ENCODE measurements at regions not wholly inside any gene's neighbourhood (a gene's known extent, or its start where the extent isn't known, plus 50 kb on each side); places are given as distances from the start of the nearest gene placed in this dataset.

DNA sequence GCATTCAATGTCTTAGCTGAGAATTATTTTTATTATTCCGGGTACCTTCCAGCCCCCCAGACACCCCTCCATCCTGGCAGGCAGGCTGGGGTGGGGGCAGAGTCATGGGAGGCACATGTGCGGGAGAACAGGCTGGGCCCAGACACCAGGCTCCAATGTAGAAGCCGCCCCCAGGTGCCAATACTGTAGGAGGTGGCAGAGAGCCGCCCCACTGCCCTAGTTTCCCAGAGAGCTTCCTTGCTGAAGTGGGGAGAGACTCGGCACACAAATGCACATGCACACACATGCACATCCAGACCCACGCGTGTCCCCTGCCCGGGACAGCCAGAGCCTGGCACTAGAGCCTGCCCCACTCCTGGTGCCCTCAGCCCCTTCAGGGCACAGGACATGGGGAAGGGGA is 98.4 kb upstream of the LINGO1 start:
- DNase-seq = no peak

DNA sequence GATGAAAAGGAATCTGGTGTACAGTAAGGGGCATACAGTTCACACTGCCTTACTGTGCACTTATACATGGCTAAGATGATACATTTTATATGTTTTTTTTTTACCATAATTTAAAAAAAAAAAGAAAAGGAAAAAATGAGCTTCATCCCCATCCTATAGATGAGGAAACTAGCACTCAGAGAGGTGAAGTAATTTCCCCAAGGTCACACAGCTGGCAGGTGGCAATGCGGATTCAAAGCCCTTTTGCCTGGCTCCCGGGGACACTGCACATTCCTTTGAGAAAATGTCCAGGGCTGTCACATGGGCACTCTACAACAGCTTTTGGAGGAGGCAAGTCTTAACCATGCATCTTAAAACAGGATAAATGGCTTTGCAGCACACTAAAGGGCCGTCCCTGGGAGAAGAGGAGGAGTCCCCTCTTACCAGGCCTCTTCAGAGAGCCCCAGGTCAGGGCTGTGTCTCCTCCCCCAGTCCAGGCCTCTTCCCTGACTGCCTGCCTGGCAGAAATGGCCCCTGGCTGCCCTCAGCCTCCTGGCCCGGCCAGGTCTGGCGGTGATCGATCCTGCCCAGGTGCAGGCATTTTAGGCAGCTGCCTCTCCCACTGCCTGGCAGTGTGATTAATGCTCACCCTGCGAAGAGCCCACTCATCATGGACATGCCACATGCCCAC is 95.1 kb upstream of the LINGO1 start:
- DNase-seq = no peak

DNA sequence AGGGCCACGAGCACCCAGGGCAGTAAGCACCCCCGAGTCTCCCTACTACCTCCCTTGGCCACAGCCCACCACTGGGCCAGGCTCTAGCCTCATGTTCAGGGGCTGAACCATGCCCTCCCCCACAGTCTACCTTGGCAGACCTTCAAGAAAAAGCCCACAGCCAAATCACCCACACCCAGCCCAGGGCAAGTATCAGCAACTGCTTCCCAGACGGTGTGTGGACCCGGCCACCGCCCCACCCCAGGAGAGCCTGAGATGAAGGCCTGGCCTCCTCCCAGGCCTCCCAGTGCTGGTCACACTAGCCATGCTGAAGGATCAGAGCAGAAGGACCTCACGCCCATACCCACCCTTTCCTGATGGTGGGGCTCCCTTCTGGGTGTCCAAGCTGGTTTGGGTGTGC is 92.0 kb upstream of the LINGO1 start:
- no peak for DNase-seq

DNA sequence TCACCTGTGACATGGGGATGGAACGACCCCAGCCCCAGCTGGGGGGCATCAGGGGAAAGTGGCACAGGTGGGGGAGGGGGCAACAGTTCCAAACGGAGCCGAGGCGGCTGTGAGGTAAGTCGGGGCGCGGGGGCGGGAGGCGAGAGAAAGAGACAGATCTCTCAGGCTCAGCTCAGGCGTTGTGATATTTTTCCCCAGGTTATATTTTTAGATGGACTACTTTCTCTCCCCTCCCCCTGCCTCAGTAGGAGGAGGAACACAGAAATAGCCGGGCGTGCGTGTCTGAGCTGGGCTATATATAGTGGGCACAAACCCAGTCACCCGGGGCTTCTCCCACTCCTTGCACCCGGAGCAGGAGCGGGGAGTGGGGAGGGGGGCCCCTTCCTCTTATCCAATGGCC is 91.0 kb upstream of the LINGO1 start:
- no peak for DNase-seq

DNA sequence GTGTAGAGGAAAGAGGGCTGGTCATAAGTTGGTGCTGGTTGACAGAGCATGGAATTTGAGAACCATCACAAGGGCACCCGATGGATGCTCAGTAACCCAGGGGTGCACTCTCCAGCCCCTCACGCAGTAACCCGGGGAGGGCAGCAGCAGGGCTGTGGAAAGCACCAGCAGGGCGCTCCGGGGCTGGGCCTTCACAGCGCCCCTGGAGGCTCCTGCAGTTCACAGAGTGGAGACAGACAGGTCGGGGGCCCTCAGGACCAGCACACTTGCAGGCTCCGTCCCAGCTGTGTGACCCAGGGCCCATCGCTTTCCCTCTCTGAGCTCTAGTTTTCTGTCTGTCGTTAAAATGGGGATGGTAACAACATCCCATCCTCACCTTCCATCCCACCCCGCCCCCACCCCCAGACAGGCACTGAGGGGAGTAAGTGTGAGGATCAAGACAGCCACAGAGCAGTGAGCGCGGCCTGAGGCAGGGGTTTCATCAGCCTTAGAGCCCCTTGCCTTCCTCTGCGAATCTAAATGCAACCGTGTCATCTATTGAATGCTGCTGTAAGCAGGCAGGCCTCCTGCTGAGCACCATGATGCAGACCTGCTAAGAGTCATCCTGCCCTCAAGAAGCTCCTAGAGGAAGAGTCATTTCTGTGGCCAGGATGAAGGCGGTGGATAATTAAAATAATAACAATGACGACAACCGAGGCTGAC is 90.2 kb upstream of the LINGO1 start:
- no peak for DNase-seq

DNA sequence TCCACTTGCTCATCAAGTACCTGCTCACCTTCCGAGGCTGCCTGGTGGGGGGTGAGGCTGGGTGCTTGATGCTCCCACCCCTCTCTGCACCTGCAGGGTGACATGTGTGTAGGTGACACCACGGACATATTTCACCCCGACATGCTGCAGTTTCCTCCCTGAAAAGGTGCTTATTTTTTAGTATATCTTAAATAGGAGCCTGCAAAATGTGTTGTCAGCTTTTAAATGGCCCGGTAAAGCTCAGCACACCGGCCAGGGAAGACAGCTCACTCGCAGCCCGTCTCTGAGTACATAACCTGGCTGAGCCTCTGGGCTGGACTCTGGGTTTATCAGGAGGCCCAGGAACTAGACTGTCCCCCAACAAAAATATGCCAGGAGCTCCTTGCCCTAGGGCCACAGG is 89.3 kb upstream of the LINGO1 start:
- no peak for DNase-seq

DNA sequence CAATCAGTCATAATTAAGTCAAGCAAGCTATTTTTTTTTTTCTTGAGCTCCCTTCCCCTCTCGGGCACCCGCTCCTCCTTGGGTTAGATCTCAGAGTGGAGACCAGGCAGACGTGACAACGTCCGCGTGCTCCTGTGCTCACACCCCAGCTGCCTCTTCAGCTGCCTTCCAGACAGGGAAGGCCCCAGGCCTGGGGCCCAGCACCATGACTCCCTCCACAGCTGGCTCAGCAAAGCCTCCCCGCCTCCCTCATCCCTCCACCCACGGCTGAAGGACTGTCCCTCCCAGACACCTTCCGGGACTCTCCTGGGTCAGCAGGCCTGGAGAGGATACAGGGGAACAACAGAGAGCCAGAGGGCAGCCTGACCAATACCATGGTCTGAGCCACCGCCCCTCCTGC is 87.9 kb upstream of the LINGO1 start:
- DNase-seq = no peak

DNA sequence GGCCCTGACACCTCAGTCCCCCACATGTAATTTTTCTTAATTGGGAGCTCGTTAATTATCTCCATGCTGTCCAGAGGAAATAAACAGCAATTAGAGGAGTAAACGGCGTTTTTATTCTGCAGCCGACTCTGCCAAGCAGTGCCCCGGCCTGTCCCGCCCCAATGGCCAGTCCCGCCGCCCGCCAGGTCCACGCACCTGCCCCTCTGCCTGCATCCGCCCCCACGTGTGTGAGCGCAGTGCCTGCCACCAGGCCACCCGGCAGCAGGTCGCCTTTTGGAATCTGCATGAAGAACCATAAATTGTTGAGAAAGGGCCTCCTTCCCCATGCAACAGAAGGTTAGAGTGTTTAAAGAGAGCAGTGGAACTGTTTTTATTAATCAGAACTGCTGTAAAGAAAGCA is 87.5 kb upstream of the LINGO1 start:
- no peak for DNase-seq

DNA sequence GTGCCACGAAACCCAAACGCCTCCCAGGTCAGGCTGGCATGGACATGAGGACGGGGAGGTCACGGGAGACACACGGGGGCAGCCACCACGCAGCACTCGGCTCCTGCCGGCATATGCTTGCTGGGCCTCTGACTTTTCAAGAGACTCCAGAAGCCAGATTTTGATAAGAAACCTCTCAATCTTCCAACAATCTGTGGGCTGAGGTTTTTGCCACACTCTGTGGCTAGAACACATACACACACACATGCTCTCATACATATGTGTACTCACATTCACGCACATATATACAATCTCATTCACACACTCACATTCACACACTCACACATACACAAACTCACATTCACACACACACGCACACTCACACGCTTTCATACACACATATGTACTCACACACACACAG is 86.7 kb upstream of the LINGO1 start:
- no peak for DNase-seq

DNA sequence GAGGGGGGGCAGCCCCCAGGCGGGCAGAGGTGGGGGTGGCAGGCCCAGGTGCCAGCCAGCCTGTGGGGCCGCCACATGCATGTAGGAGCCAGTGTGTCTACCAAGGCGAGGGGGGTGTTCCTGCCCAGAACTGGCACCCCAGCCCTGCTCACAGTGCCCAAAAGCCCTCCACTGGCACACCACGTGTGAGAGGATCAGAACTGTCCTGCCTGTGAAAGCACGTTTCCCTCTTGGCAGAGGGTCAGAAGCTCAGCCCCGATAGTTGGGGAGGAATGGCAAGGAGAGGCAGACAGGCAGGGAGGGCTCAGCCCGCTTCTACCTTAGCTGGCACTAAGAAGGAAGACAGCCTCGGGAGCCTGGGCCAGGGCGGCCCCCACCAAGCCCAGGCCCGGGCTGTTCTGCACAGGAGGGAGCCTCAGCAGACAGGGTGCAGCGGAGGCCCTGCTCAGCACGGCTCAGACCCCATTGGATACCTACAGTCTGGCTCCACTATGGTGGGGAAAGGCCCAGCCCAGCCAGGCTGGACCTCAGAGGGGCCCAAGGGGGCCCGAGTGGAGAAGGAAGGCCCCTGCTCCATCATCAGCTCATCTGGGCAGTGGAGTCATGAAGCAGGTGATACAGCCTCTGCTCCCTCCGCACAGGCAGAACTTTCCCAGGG is 84.8 kb upstream of the LINGO1 start:
- no peak for DNase-seq

DNA sequence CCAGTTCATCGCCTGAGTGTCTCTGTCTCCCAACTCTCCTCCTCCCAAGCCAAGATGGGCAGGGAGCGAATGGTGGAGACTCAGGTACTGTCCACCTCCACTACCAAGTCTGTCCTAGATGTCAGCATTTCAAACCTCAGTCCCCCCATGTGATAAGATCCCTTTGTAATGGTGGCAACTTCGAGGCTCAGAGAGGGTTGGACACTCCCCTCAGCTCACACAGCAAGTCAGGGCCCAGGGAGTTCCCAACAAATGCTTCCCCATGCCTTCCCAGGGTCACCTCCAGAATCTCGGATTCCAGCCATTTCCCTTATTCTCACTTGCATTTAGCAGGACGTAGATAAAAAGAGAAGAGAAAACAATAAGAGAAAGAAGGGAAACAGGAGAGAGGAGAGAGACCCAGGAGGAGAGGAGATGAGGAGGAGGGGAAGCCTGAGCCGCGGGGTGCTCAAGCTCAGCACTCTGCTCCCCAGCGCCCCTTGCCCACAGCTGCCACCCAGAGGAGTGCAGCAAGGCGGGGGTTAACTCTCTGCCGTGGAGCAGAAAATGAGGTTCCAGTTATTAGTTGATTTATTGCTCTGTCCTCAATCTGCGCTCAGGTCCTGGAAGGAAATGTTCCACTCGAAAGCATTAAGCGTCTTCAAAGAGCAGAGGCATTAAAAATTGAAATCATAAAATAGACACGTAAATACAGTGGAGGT is 84.1 kb upstream of the LINGO1 start:
- DNase-seq = no peak

DNA sequence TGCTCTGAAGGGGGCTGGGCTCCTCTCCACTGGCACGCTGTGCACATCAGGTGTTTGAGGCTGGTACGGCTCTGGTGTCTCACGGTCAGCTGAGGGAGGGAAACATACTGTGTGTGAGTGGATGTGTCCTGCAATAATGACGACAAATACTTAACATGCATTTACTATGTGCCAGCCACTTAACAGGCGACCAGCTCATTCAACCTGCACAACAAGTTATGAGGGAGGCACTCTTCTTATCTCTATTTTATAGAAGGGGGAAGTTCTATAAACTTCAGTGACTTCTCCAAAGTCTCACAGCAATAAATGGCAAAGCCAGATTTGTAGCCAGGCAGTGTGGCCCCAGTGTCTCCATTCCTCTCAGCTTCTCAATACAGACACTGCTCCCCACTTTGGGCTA is 83.1 kb upstream of the LINGO1 start:
- no peak for DNase-seq

DNA sequence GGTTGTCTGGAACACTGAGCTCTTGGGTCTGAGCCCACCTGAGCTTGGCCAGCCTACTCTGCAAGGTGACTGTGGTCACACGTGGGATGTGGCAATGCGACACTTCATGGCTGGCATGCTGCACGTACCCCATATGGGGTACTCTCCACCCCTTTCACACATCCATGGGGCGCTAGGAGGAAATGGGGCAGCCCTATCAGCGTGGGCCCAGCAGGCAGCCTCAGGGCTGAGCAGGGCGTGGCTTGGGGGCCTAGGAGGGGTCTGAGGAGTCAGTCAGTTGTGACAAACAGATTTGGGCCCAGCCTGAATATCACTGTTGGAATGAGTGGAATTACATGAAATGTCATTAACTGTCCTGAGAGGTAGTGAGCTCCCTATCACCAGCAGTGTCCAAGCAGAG is 82.3 kb upstream of the LINGO1 start:
- no peak for DNase-seq

DNA sequence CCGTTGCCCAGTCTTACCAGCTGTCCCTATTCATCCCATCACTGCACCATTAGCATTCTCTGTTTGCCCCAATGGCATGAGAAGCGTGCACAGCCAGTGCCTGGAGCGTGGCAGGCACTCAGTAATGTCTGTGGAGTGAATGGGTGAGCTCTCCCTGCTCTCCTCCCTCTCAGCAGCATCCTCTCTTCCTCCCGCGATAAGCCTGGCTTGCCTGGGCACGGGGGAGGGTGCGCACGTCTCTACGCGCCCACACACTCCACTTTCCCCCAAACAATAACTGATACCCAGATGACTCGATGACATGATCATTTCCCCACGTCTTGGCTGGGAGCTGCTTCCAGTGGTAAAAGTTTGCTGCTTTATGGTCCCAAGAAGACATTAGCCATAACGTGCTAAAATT is 81.8 kb upstream of the LINGO1 start:
- DNase-seq = no peak

DNA sequence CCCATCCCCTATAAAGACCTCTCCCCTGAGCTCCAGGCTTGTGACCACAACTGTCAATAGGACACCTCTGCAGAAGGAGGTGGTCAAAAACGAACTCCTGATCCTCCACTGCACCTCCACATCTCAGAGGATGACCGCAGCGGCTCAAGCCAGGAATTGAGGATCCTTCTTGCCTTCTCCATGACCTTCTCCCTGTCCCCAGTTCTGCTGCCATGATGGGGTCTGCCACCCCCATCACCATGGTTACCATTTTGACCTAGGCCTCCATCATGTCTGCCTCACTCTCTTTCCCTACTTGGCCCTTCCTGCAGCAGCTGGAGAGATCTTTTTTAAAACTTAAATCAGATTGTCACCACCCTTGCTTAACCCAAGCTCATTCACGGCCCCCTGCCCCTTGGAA is 81.3 kb upstream of the LINGO1 start:
- no peak for DNase-seq

DNA sequence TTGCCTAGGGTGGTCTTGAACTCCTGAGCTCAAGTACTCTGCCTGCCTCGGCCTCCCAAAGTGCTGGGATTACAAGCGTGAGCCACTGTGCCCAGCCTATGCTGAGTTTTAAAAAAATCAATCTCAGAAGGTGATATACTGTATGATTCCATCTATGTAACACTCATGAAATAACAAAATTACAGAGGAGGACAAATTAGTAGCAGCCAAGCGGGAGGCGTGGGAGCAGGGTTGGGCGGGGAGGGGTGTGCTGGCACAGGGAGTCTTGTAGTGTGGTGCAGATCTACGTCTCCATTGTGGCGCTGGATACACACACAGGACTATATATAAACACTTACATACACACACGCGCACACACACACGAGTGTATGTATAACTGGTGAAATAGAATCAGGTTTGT is 80.6 kb upstream of the LINGO1 start:
- no peak for DNase-seq

DNA sequence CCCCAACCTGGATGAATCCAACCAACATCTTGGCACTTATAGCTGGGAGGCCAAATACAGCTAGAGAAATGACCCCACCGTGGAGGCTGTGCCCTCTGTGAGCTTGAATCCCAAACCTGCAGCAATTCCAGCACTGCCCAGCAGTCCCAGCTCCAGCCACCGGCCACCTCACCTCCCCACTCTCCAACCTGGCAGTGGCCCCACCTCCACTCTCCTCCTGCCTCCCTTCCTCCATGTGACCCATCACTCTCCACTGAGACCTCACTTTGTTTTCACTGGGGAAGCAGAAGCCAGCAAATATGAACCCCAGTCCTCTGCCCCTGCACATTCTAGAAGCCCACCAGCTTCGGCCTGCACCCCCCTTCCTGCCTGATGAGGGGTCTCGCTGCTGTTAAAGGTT is 79.7 kb upstream of the LINGO1 start:
- no peak for DNase-seq

DNA sequence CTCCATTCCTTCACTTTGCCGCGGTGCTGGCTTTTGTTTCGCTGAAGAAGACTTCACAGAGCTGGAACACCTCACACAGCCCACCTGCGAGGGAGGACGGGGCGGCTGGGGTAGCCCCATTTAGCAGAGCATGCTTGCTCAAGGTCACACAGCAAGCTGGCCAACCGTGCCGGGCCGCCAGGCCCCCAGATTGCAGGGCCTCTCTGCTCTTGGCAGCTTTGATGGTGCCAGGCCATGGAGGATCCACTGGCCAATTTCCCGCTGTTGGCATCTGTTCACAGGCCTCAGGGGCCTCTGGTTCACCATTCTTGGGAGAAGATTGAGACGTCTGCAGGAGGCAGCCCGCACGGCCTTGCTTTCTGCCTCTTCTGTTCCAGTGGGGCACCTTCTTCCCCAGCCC is 77.9 kb upstream of the LINGO1 start:
- no peak for DNase-seq

DNA sequence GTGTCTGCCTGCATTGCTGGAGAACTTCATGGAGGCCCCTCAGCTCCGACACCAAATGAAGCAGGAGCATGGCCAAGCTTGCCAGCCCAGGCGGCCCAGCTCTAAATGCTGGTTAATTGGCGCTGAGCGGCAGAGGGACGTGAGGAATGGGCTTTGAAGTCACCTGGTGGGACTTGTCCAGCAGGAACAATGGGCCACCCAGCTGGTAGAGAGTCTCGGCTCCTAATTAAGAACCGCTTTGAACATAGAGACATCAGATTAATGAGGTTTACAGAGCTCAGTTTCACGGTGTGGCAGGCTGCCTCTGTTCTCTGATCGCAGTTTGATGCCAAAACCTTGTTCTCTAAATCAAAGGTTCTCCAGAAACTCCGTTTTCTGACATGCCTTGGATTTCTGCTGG is 77.5 kb upstream of the LINGO1 start:
- no peak for DNase-seq

DNA sequence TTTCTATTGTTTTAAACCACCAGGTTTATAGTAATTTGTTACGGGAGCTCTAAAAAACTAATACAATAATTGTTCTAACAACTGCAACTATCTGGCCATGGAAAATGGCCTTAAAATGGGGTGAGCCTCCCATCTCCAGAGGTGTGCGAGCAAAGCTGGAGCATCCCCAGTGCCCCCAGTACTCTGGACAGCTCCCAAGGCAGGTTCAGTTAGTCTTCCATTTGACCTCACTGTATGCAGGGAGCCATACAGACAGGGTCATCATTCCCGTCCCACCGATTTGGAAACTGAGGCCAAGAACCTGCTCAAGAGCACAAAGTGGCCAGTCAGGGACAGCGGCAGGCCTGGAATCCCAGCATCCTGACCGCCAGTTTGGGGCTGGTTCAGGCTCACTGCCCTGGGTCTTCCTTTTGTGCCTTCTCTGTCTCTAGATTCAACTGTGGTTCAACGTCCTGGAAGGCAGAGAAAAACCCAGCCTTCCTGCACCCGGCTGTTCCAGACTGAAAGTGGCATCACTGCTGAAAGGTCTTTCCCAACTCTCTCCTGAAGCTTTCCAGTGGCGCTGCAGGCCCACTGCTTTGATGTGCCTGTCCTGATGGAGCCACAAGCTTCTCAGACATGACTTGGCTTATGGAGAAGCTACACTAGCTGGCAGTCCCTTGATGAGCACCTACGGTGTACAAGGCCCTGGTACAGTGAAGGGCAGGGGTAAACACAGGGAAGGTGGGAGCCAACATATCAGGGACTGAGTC is 76.6 kb upstream of the LINGO1 start:
- DNase-seq = no peak

DNA sequence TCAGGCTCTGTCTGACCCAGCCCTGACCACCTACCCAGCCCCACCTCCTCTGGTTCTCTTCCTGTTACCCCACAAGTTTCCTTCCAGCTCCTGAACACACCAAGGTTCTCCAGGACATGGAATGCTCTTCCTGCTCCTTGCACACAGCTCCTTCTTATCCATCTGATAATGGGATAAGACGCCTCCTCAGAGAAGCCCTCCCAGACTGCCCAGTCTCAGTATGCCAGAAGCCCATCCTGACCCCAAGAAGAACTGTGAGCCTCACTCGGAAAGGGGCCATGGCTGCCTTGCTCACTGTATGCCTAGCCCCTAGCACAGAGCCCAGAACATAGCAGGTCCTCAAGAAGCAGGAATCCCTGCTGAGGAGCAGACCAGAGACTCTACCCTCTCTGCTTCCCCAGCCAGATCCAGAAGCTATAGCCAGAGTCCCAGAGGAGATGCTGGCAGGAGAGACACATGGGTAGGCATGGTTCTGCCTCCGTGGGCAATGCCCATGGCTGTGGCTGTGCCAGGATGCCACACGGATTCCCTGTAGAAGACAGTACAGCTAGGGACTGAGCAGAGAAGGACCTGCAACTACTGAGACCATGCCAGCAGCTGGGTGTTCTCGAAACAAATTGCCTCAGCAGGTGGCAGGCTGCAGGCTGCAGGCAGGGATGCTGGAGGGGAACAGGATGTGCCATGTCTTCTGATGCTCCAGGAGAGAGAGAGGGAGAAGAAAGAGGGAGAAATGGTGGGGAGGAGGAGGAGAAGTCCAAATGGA is 74.0 kb upstream of the LINGO1 start:
- no peak for DNase-seq

DNA sequence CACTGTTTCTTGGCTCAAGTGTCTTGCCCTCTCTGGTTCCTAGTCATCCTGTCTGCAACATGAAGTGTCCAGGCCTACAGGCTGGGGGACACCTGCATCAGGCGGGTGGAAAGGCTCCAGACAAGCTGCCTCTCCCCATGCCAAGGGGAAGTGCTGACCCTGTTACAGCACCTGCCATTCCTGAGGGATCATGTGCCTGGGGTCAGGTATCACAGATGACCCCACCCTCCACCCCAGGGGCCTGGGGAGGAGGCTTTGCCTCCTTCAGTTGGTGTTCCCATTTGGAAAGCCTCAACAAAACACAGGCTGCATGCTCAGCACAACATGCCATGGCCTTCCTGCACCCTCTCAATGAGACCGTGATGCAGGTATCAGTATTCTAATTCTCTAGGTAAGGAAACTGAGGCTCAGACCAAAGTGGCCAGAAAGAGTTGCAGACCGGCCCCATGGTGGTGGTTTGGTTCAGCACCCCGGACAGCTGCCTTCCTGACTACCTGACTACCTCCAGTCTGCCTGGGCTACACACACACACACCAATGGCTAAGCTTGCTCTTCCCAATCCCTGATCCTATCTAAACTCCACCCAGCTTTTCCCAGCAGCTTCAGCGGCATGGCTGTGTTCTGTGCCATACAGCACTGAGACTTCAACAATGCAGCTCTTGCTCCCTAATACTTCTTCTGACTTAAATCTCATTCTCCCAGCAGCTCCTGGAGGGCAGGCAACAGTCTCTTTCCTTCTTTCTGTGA is 69.7 kb upstream of the LINGO1 start:
- peak; percentile 28 for DNase-seq
